Gastroesophageal sphincter (tissue), 3 donors: ENCODE measurements at regions not wholly inside any gene's neighbourhood (a gene's known extent, or its start where the extent isn't known, plus 50 kb on each side); places are given as distances from the start of the nearest gene placed in this dataset.

Experiments used
- EP300 ChIP-seq: sonication (generic); formaldehyde crosslinking; IDR thresholded peaks from one replicate; pipeline ENCODE4 v1.6.1; 2017; ENCODE audit warnings: antibody characterized with exemption, mild to moderate bottlenecking
- POLR2A ChIP-seq, 2 donors: fragments of 450-650 bp; IDR thresholded peaks; one replicate each; pipeline ENCODE4 v1.6.1; 2017; ENCODE audit warnings: antibody characterized with exemption in 2 of 2, mild to moderate bottlenecking in 2 of 2, moderate library complexity in 1 of 2
- POLR2AphosphoS5 ChIP-seq: sonication (generic); formaldehyde crosslinking; IDR thresholded peaks from one replicate; pipeline ENCODE4 v1.6.1; 2017; ENCODE audit warnings: antibody characterized with exemption
- TF ChIP-seq, protein P1 (sequence below), 4 experiments: fragments of 200-600 bp in 2 of 4; fragments of 450-650 bp in 2 of 4; sonication (generic) in 1 of 4; IDR thresholded peaks; one replicate each; pipeline ENCODE4 v1.5.1; 2017 to 2019; ENCODE audit warnings: antibody characterized with exemption in 4 of 4, mild to moderate bottlenecking in 2 of 4, moderate library complexity in 2 of 4

DNA sequence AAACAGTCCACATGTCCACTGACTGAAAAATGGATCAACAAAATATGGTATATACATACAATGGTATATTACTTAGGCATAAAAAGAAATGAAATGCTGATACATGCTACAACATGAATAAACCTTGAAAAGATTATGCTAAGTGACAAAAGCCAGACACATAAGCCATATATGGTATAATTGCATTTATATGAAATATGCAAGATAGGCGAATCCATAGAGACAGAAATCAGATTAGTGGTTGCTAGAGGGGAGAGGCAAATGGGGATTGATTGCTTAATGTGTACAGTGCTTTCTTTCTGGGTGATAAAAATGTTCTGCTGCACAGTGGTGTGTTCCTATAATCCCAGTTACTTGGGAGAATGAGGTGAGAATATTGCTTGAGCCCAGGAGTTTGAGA is 171.0 kb downstream of the CYP26B1 start:
- no peak for TF ChIP-seq EP300
- TF ChIP-seq, protein P1, sequence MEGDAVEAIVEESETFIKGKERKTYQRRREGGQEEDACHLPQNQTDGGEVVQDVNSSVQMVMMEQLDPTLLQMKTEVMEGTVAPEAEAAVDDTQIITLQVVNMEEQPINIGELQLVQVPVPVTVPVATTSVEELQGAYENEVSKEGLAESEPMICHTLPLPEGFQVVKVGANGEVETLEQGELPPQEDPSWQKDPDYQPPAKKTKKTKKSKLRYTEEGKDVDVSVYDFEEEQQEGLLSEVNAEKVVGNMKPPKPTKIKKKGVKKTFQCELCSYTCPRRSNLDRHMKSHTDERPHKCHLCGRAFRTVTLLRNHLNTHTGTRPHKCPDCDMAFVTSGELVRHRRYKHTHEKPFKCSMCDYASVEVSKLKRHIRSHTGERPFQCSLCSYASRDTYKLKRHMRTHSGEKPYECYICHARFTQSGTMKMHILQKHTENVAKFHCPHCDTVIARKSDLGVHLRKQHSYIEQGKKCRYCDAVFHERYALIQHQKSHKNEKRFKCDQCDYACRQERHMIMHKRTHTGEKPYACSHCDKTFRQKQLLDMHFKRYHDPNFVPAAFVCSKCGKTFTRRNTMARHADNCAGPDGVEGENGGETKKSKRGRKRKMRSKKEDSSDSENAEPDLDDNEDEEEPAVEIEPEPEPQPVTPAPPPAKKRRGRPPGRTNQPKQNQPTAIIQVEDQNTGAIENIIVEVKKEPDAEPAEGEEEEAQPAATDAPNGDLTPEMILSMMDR (IDR thresholded peaks at IDR 0.05) = no peak
- TF ChIP-seq POLR2A (IDR thresholded peaks at IDR 0.05) = no peak
- no peak for TF ChIP-seq POLR2AphosphoS5
